Loucy (cell line): ENCODE measurements at regions not wholly inside any gene's neighbourhood (a gene's known extent, or its start where the extent isn't known, plus 50 kb on each side); places are given as distances from the start of the nearest gene placed in this dataset.

ENCODE experiments used
- CTCF ChIP-seq: fragments of 200-600 bp; sonication (generic); conservative IDR thresholded peaks from 2 replicates; pipeline ENCODE4 v1.5.1; 2014; ENCODE audit warnings: mild to moderate bottlenecking, antibody characterized with exemption, low read length
- EZH2phosphoT487 ChIP-seq: fragments of 200-600 bp; IDR thresholded peaks from 2 replicates; pipeline ENCODE4 v1.6.1; 2018; ENCODE audit warnings: antibody characterized with exemption, mild to moderate bottlenecking, moderate library complexity, borderline replicate concordance

- TF ChIP-seq CTCF (no peak), EZH2phosphoT487 (no peak)
These were observed 147.3 kb upstream of the FOXQ1 start for GRCh38 chr6:1164600-1164999.
